SW480 (cell line): ENCODE measurements at regions not wholly inside any gene's neighbourhood (a gene's known extent, or its start where the extent isn't known, plus 50 kb on each side); places are given as distances from the start of the nearest gene placed in this dataset.

Experiments
- DNase-seq: peaks from one replicate; pipeline ENCODE4 v3.0.0-alpha.2; 2016; ENCODE audit warnings: low spot score

GRCh38 chr6:150537893-150538292, 61.8 kb upstream of the PLEKHG1 start:
- DNase-seq = no peak

- DNase-seq = no peak
Measured at GRCh38 chr6:150539111-150539510, 60.6 kb upstream of the PLEKHG1 start.

GRCh38 chr6:150539568-150539967, 60.1 kb upstream of the PLEKHG1 start:
- no peak for DNase-seq

GRCh38 chr6:150541576-150541975, 58.1 kb upstream of the PLEKHG1 start:
- no peak for DNase-seq

- DNase-seq = no peak
Measured at GRCh38 chr6:150543178-150543577, 56.5 kb upstream of the PLEKHG1 start.

GRCh38 chr6:150544793-150545192, 54.9 kb upstream of the PLEKHG1 start:
- DNase-seq = no peak

- no peak for DNase-seq
Measured at GRCh38 chr6:150546457-150546856, 53.2 kb upstream of the PLEKHG1 start.

- no peak for DNase-seq
Measured at GRCh38 chr6:150547502-150548222, 52.0 kb upstream of the PLEKHG1 start.

- no peak for DNase-seq
Measured at GRCh38 chr6:150548330-150548729, 51.4 kb upstream of the PLEKHG1 start.

GRCh38 chr6:150549007-150549406, 50.7 kb upstream of the PLEKHG1 start:
- no peak for DNase-seq

- DNase-seq = no peak
Measured at GRCh38 chr6:150549674-150550101, 50.0 kb upstream of the PLEKHG1 start.
